Heart left ventricle (tissue), 16 donors: ENCODE measurements at regions not wholly inside any gene's neighbourhood (a gene's known extent, or its start where the extent isn't known, plus 50 kb on each side); places are given as distances from the start of the nearest gene placed in this dataset.
"Not testable (repeated sequence)": the region's sequence is repeated elsewhere in the genome, so short reads cannot be mapped to it uniquely, and the experiment has no call there.

Experiments
- ATAC-seq, 4 donors: fragments of 200-7000 bp; cut with Tn5 transposase; one replicate each; pipeline ENCODE4 v1.9.1; 2020 to 2022; ENCODE audit warnings: moderate library complexity in 4 of 4, mild to moderate bottlenecking in 3 of 4, moderate number of reproducible peaks in 1 of 4
- DNase-seq, 5 donors: peaks; one replicate each; pipeline ENCODE4 v3.0.0-alpha.2; 2020
- H3K27ac ChIP-seq, 12 donors: fragments of 200-600 bp; sonication (generic) in 4 of 12; one replicate each; pipeline versions ENCODE4 v1.5.0 to v1.8.0; 2016 to 2022; ENCODE audit warnings: mild to moderate bottlenecking in 2 of 12
- H3K27me3 ChIP-seq, 9 donors: fragments of 200-600 bp; sonication (generic) in 2 of 9; one replicate each; pipeline versions ENCODE4 v1.5.1 to v1.8.0; 2016 to 2022; ENCODE audit warnings: mild to moderate bottlenecking in 3 of 9
- H3K36me3 ChIP-seq, 9 donors: fragments of 200-600 bp; sonication (generic) in 2 of 9; one replicate each; pipeline versions ENCODE4 v1.5.0 to v1.8.0; 2018 to 2022; ENCODE audit warnings: mild to moderate bottlenecking in 2 of 9
- H3K4me1 ChIP-seq, 12 donors: fragments of 200-600 bp; sonication (generic) in 4 of 12; one replicate each; pipeline versions ENCODE4 v1.5.0 to v1.8.0; 2016 to 2022; ENCODE audit warnings: mild to moderate bottlenecking in 3 of 12
- H3K4me3 ChIP-seq, 12 donors: fragments of 200-600 bp; sonication (generic) in 4 of 12; one replicate each; pipeline versions ENCODE4 v1.5.0 to v1.8.0; 2017 to 2022; ENCODE audit warnings: mild to moderate bottlenecking in 9 of 12, moderate library complexity in 4 of 12
- H3K9me3 ChIP-seq, 12 donors: fragments of 200-600 bp; sonication (generic) in 4 of 12; one replicate each; pipeline versions ENCODE4 v1.5.0 to v1.8.0; 2016 to 2022; ENCODE audit warnings: mild to moderate bottlenecking in 1 of 12
- WGBS, 4 donors: extraction: QIAGEN DNeasy Blood & Tissue Kit in 2 of 4; methylation state at CpG; one replicate each; pipeline versions ENCODE4 v1.1.5 to v1.1.7; 2013 to 2018; 5-methylcytosine and 5-hydroxymethylcytosine counted together
- intact Hi-C, 10 donors: fragments of 100-400 bp; cut with DNase I; formaldehyde crosslinking; loops; one replicate each; pipeline versions ENCODE4 v1.11.1 to v1.14.2; 2022
- donor health status: ischemic (EF 13 %, LVEDD 7.1; RV severe dilation, severe dysfunction).
- donor health status: healthy with polysubstance abuse.
- donor health status: DM: no; HTN: yes; CAD: no.
- donor health status: DM: no; HTN: no; CAD: no.
- donor health status: ischemic (EF 25% LVEDD 6.9; RV normal size, moderate dysfunction).
- donor health status: ischemic (EF 25% LVEDD 5.7; RV mildly dilated, moderate dysfunction).
- donor health status: healthy.
- donor health status: DM: yes; HTN: yes; CAD: no.
- donor health status: ischemic (EF 35%, LVEDD 5.7; RV mildly dilated, moderate dysfunction).
- donor health status: nonischemic (EF 11% LVEDD 7.7; RV severe dilation, severe dysfunction).
- donor health status: DM: yes; HTN: yes; CAD: no.
- donor health status: PGD.
- donor health status: ischemic (EF 29% LVEDD 5.4; RV normal size, mild dysfunction).
- donor health status: nonischemic (EF 23%, LVEDD 6.1; RV moderate dilation, normal function).

DNA sequence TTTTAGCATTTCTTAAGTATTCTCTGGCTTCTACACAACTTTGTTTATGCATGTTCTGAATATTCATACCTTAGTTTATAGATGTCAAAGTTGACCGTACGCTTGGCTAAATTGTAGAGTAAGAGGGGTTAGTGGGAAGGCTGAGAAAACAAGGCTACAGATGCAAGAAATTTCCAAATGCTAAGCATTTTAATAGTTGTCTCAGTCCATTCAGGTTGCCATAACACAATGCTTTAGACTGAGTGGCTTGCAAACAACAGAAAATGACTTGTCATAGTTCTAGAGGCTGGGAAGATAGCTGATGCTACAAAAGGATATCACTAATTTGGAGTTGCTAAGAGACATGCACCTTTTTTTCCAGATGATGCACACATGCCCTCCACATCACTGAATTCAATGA is 53.0 kb upstream of the C1QTNF3 start:
- H3K27ac ChIP-seq, ATAC-seq, intact Hi-C loops, H3K9me3 ChIP-seq, H3K4me3 ChIP-seq, H3K36me3 ChIP-seq, H3K4me1 ChIP-seq, DNase-seq, H3K27me3 ChIP-seq: not testable (repeated sequence)
- no CpG with 5 or more reads among the region's 2 CpGs for WGBS, 4 donors

DNA sequence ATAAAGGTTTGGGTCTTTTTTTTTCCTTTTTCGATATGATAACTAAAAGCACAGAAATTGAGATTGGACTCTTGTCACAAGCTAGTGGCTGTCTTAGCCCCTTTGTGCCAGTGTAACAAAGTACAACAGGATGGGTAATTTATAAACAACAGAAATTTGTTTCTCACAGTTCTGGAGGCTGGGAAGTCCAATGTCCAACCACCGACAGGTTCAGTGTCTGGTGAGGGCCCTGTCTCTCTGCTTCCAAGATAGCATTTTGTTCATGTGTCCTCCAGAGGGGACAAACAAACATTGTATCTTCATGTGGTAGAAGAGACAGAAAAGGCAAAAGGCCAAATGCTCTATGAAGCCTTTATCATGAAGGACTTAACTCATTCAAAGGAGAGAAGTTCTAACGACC is 56.9 kb upstream of the C1QTNF3 start:
- H3K4me3 ChIP-seq, intact Hi-C loops, H3K36me3 ChIP-seq, ATAC-seq, DNase-seq, H3K9me3 ChIP-seq, H3K4me1 ChIP-seq, H3K27me3 ChIP-seq, H3K27ac ChIP-seq: not testable (repeated sequence)
- 76 to 92% (median 84%) methylated on average over 2 to 3 of the region's 3 CpGs for WGBS, 4 donors

DNA sequence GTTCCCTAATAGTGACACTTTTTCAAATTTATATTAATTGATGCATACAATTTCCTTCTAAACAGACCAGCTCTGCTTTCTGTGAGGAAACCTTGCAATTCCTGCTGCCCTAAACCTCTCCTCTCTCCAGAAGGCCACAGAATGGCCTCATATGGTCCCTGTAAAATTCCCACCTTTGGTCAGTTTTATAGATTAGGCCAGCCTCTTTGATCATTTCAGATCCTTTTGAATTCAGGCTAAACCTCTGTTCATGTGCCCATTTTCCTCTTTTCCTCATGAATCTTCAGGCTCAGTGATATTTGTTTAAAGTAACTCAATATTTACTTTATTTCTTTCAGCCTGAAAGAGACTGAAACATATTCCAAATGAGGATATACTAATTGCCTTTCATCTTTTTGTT is 58.6 kb upstream of the C1QTNF3 start:
- intact Hi-C loops, DNase-seq, H3K27me3 ChIP-seq, H3K4me3 ChIP-seq, H3K4me1 ChIP-seq, H3K27ac ChIP-seq, ATAC-seq, H3K9me3 ChIP-seq, H3K36me3 ChIP-seq: not testable (repeated sequence)

DNA sequence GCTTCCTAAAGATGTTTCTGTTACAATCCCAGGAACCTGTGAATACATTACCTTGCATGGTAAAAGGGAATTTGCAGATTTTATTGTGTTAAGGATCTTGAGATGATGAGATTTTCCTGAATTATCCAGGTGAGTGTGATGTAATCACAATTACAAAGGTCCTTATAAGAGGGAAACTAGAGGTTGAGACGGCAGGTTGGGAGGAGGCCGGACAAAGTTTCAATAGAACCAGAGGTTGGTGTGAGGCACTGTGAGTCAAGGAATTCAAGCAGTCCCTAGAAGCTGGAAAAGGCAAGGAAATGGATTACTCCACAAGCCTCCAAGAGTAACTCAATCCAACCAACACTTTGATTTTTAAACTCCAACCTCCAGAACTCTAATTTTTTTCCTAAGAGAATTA is 65.9 kb upstream of the C1QTNF3 start:
- H3K4me1 ChIP-seq, ATAC-seq, H3K27me3 ChIP-seq, DNase-seq, H3K36me3 ChIP-seq, H3K27ac ChIP-seq, H3K9me3 ChIP-seq, intact Hi-C loops, H3K4me3 ChIP-seq: not testable (repeated sequence)
- 73 to 100% (median 93%) methylated on average over 1 to 2 of the region's 2 CpGs for WGBS, 4 donors

DNA sequence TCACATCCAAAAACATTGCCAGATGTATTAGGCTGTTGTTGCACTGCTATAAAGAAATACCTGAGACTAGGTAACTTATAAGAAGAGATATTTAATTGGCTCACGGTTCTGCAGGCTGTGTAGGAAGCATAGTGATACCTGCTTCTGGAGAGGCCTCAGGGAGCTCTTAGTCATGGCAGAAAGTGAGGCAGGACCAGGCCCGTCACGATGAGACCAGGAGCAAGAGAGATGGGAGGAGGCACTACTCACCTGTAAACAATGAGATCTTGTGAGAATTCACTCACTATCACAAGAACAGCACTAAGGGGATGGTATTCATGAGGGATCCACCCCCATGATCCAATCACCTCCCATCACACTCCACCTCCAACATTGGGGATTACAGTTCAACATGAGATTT is 81.3 kb upstream of the C1QTNF3 start:
- ATAC-seq, H3K27me3 ChIP-seq, H3K4me3 ChIP-seq, H3K4me1 ChIP-seq, H3K9me3 ChIP-seq, DNase-seq, H3K27ac ChIP-seq, intact Hi-C loops, H3K36me3 ChIP-seq: not testable (repeated sequence)
- WGBS, 4 donors = 93 to 97% (median 95%) methylated on average over 3 of the region's 3 CpGs

DNA sequence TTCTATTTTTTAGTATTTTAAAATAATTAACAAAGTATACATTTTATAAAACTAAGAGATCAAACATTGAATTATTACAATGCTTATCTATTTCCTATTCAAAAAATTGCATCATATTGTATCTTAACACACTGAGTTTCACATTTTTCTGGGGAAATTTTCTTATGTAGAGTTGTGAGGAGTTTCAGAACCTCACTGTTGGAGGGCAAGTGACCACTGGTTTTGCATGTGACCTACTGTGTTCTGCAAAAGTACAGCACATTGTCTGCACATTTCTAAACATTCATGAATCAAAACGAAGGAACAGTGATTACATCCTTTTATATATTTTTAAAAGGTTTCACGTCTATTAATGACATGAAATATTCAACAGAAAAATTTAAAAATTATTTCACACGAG is 82.3 kb upstream of the C1QTNF3 start:
- H3K27me3 ChIP-seq, H3K9me3 ChIP-seq, H3K4me3 ChIP-seq, intact Hi-C loops, DNase-seq, H3K27ac ChIP-seq, ATAC-seq, H3K4me1 ChIP-seq, H3K36me3 ChIP-seq: not testable (repeated sequence)
- WGBS, 4 donors = 92 to 95% (median 92%) methylated on average over 3 of the region's 3 CpGs

DNA sequence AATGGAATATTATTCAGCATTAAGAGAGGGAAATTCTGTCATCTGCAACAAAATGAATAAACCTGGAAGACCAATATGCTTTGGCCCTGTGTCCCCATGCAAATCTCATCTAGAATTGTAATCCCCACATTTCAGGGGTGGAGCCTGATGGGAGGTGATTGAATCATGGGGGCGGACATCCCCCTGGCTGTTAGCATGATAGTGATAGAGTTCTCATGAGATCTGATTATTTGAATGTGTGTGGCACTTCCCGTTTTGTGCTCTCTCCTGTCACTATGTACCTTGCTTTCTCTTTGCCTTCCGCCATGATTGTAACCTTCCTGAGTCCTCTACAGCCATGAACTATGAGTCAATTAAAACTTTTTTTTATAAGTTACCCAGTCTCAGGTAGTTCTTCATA is 83.7 kb upstream of the C1QTNF3 start:
- ATAC-seq = not testable (repeated sequence)

DNA sequence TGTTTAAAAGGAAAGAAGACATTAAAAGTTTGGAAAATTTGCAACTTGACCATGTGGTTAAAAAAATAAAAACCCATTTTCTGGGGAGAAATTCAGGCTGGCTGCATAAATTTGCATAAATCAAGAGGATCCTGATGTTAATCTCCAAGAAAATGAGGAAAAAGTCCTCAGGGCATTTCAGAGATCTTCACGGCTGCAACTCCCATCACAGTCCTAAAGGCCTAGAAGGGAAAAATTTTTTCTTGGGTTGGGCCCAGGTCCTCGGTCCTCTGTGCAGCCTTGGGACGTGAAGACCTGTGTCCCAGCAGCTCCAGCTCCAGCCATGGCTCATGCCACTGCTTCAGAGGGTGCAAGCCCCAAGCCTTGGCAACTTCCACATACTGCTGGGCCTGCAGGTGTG is 84.8 kb upstream of the C1QTNF3 start:
- H3K4me3 ChIP-seq, H3K27ac ChIP-seq, H3K27me3 ChIP-seq, H3K4me1 ChIP-seq, DNase-seq, intact Hi-C loops, H3K36me3 ChIP-seq, ATAC-seq, H3K9me3 ChIP-seq: not testable (repeated sequence)
- 90 to 100% (median 98%) methylated on average over 3 of the region's 3 CpGs for WGBS, 4 donors

More for the DNA sequence above, 83.7 kb upstream of the C1QTNF3 start:
- H3K4me1 ChIP-seq, H3K27ac ChIP-seq, H3K9me3 ChIP-seq, H3K36me3 ChIP-seq, DNase-seq, H3K27me3 ChIP-seq, intact Hi-C loops, H3K4me3 ChIP-seq: not testable (repeated sequence)
- WGBS, 4 donors = 95 to 98% (median 98%) methylated on average over 3 of the region's 3 CpGs

DNA sequence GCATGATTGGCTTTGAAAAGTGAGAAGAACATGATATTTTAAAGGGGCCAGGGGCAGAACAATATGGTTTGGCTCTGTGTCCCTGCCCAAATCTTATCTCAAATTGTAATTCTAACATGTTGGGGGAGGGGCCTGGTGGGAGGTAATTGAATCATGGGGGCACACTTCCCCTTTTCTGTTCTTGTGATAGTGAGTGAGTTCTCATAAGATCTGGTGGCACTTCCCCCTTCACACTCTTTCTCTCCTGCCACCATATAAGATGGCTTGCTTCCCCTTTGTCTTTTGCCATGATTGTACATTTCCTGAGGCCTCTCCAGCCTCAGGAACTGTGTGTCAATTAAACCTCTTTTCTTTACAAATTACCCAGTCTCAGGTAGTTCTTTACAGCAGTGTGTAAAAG is 85.9 kb upstream of the C1QTNF3 start:
- H3K27ac ChIP-seq, DNase-seq, H3K4me3 ChIP-seq, H3K4me1 ChIP-seq, H3K36me3 ChIP-seq, H3K27me3 ChIP-seq, intact Hi-C loops, H3K9me3 ChIP-seq, ATAC-seq: not testable (repeated sequence)

DNA sequence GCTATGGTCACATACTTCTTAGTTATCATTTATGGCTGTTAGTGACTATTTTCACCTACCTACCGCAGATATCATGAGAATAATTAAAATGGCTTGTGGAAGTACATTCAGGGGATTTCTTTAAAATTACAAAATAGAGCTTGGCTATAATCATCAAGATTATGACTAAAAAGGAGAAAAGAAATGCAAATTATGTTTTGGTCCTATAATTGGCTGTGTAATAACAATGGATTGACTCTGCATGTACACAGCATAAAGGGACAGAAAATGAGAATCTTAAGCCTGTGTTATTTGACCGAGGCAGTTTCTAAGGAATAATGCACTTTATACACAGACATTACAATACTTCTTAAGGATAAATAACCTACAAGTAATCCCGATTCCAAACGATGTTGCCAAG is 112.0 kb upstream of the C1QTNF3 start:
- ATAC-seq, H3K27me3 ChIP-seq, intact Hi-C loops, H3K4me3 ChIP-seq, H3K27ac ChIP-seq, H3K36me3 ChIP-seq, DNase-seq, H3K9me3 ChIP-seq, H3K4me1 ChIP-seq: not testable (repeated sequence)
- 44 to 74% (median 57%) methylated on average over 2 to 4 of the region's 4 CpGs for WGBS, 4 donors

DNA sequence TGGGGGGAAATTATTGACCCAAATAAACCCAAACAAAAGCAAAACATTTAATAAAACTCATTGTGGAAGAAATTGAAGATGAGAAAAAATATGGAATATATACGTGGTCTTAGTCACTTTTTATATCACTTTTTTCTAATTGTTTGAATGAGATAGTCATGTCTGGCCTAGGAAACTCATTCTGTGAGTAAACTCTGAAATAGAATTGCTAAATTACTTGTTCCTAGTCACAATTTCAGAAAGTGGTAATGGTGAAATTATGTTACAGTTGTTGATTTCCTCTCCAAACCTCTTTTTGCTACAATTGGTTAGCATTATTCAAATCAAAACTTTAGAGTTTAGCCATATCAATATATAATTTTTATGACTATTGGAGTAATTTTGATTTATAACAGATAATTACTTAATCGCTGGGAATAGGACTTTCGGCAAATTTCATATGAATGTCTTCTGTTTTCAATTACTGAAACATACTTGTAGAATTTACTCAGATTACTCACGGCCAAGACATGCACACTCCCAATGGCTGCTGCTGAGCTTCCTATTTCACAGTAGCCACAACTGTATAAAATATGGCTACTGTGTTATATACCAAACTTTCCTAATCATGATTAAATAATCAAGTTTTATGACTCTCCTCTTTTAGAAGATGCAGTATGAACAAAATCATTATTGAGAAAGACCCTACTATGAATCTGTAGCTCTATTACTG is 113.8 kb upstream of the C1QTNF3 start:
- H3K27ac ChIP-seq, DNase-seq, H3K36me3 ChIP-seq, H3K4me3 ChIP-seq, ATAC-seq, H3K9me3 ChIP-seq, H3K27me3 ChIP-seq, H3K4me1 ChIP-seq, intact Hi-C loops: not testable (repeated sequence)
- 97 to 98% (median 97%) methylated on average over 4 of the region's 4 CpGs for WGBS, 4 donors

DNA sequence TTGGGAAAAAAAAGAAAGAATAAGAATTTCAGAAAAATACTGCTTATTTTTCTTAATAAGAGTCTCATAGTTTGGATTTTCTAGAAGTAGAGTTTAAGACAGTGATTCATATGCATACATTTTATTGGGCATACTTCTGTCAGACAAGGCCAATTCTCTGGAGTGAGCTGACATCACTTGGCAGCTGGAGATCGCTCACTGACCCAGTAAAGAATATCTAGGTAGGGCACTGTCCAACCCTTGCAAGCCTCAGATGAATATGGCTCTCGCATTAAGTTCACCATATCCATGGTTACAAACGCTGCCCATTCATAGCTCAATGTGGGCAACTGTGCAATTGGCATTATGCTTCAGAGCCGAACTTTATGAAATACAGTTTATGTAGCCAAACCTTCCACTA is 117.9 kb upstream of the C1QTNF3 start:
- H3K36me3 ChIP-seq, H3K4me1 ChIP-seq, DNase-seq, H3K27ac ChIP-seq, H3K9me3 ChIP-seq, intact Hi-C loops, H3K27me3 ChIP-seq, H3K4me3 ChIP-seq, ATAC-seq: not testable (repeated sequence)
- 93 to 95% (median 95%) methylated on average over 4 of the region's 4 CpGs for WGBS, 4 donors
